PC-3 (cell line): ENCODE measurements at regions not wholly inside any gene's neighbourhood (a gene's known extent, or its start where the extent isn't known, plus 50 kb on each side); places are given as distances from the start of the nearest gene placed in this dataset.

Experiments
- ATAC-seq: fragments of 200-7000 bp; cut with Tn5 transposase; 2 replicates; pipeline ENCODE4 v1.9.1; 2020; ENCODE audit warnings: mild to moderate bottlenecking, moderate library complexity
- BruUV-seq: library from RNA; stranded (reverse); fragments of 400-500 nt; replicated peaks from 2 replicates; lab custom pipeline; 2021; lab: Mats Ljungman, UMichigan
- CTCF ChIA-PET: fragments of 300-600 bp; sonication (Branson Sonifier 250); formaldehyde crosslinking; loops from one replicate; lab custom pipeline; 2022; ENCODE audit warnings: antibody characterized with exemption; lab: Charles Lee
- POLR2A ChIA-PET: fragments of 300-600 bp; sonication (Branson Sonifier 250); formaldehyde crosslinking; loops from one replicate; lab custom pipeline; 2022; ENCODE audit warnings: antibody characterized with exemption; ENCODE audit not compliant: unreplicated experiment; lab: Charles Lee
- DNase-seq: peaks from one replicate; pipeline ENCODE4 v3.0.0-alpha.2; 2015
- H2AFZ ChIP-seq: fragments of 300-600 bp; sonication (generic); 2 replicates; pipeline ENCODE4 v1.6.0; 2016; ENCODE audit warnings: antibody characterized with exemption, low read length
- H3F3A ChIP-seq: fragments of 300-600 bp; sonication (generic); one replicate; pipeline ENCODE4 v1.6.0; 2017; ENCODE audit warnings: antibody characterized with exemption, low read length, control low read depth, mild to moderate bottlenecking; ENCODE audit not compliant: unreplicated experiment
- H3K27ac ChIP-seq: fragments of 300-600 bp; sonication (generic); 2 replicates; pipeline ENCODE4 v1.5.1; 2016; ENCODE audit warnings: mild to moderate bottlenecking, low read length
- H3K27me3 ChIP-seq: fragments of 300-600 bp; sonication (generic); 2 replicates; pipeline ENCODE4 v1.6.1; 2016; ENCODE audit warnings: low read length, mixed read lengths
- H3K36me3 ChIP-seq: fragments of 300-600 bp; sonication (generic); 2 replicates; pipeline ENCODE4 v1.6.1; 2016; ENCODE audit warnings: low read depth, mixed run types, low read length, mixed read lengths
- H3K4me1 ChIP-seq: fragments of 300-600 bp; sonication (generic); 2 replicates; pipeline ENCODE4 v1.5.1; 2016; ENCODE audit warnings: low read length; ENCODE audit not compliant: insufficient read depth
- H3K4me2 ChIP-seq: fragments of 300-600 bp; sonication (generic); 2 replicates; pipeline ENCODE4 v1.6.0; 2016; ENCODE audit warnings: low read length
- H3K4me3 ChIP-seq: fragments of 300-600 bp; sonication (generic); 2 replicates; pipeline ENCODE4 v1.5.1; 2016; ENCODE audit warnings: mild to moderate bottlenecking, low read length, mixed read lengths
- H3K79me2 ChIP-seq: fragments of 300-600 bp; sonication (generic); 2 replicates; pipeline ENCODE4 v1.6.1; 2017; ENCODE audit warnings: low read length, mixed read lengths
- H3K9ac ChIP-seq: fragments of 300-600 bp; sonication (generic); 2 replicates; pipeline ENCODE4 v1.6.0; 2016; ENCODE audit warnings: mild to moderate bottlenecking, low read length
- H3K9me2 ChIP-seq: fragments of 300-600 bp; sonication (generic); replicated peaks from 2 replicates; pipeline ENCODE4 v1.6.1; 2016; ENCODE audit warnings: mixed run types, low read length, mixed read lengths
- H3K9me3 ChIP-seq: fragments of 300-600 bp; sonication (generic); 2 replicates; pipeline ENCODE4 v1.6.1; 2016; ENCODE audit warnings: low read length, mixed read lengths
- H4K20me1 ChIP-seq: fragments of 300-600 bp; sonication (generic); 2 replicates; pipeline ENCODE4 v1.6.1; 2016; ENCODE audit warnings: low read length, mixed read lengths
- EZH2 ChIP-seq: fragments of 300-600 bp; sonication (generic); IDR thresholded peaks from one replicate; pipeline ENCODE4 v1.6.1; 2017; ENCODE audit warnings: antibody characterized with exemption, mild to moderate bottlenecking, low read length; ENCODE audit not compliant: unreplicated experiment
- EZH2phosphoT487 ChIP-seq: fragments of 300-600 bp; sonication (generic); IDR thresholded peaks from 2 replicates; pipeline ENCODE4 v1.6.1; 2018; ENCODE audit warnings: mild to moderate bottlenecking, antibody characterized with exemption, low read length, borderline replicate concordance
- intact Hi-C: fragments of 100-400 bp; cut with micrococcal nuclease; formaldehyde crosslinking; loops from 2 replicates; pipeline ENCODE4 v1.9.0; 2023
- TF ChIP-seq, protein P1 (sequence below): fragments of 300-600 bp; sonication (generic); conservative IDR thresholded peaks from 2 replicates; pipeline ENCODE4 v1.5.1; 2017; ENCODE audit warnings: antibody characterized with exemption, low read depth, mild to moderate bottlenecking, low read length

GRCh38 chr7:125606671-125607070 is 677.0 kb upstream of the POT1 start:
- H4K20me1 ChIP-seq, result no peaks in the 10 kb centered on the region
- H3K4me1 ChIP-seq, result no peaks in the 10 kb centered on the region
- POLR2A ChIA-PET, result no interaction called here
- DNase-seq, result no peak
- H3K9ac ChIP-seq, result no peak overlapping the region
- no peaks in the 10 kb centered on the region for H3K9me3 ChIP-seq
- no peak for ATAC-seq
- H3K36me3 ChIP-seq, result no peaks in the 10 kb centered on the region
- H3K9me2 ChIP-seq, result no peaks in the 10 kb centered on the region
- no peaks in the 10 kb centered on the region for H3K27me3 ChIP-seq
- intact Hi-C loops, result no loop called here
- no peak overlapping the region for H3K4me3 ChIP-seq
- TF ChIP-seq, protein P1, sequence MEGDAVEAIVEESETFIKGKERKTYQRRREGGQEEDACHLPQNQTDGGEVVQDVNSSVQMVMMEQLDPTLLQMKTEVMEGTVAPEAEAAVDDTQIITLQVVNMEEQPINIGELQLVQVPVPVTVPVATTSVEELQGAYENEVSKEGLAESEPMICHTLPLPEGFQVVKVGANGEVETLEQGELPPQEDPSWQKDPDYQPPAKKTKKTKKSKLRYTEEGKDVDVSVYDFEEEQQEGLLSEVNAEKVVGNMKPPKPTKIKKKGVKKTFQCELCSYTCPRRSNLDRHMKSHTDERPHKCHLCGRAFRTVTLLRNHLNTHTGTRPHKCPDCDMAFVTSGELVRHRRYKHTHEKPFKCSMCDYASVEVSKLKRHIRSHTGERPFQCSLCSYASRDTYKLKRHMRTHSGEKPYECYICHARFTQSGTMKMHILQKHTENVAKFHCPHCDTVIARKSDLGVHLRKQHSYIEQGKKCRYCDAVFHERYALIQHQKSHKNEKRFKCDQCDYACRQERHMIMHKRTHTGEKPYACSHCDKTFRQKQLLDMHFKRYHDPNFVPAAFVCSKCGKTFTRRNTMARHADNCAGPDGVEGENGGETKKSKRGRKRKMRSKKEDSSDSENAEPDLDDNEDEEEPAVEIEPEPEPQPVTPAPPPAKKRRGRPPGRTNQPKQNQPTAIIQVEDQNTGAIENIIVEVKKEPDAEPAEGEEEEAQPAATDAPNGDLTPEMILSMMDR, result no peak
- TF ChIP-seq EZH2phosphoT487, result no peak
- TF ChIP-seq EZH2, result no peak
- no peak overlapping the region for H3K27ac ChIP-seq
- no peaks in the 10 kb centered on the region for H3K79me2 ChIP-seq
- BruUV-seq, result no TSS peak
- CTCF ChIA-PET, result no interaction called here
- no peak overlapping the region for H3K4me2 ChIP-seq
- H2AFZ ChIP-seq, result no peak overlapping the region
- H3F3A ChIP-seq, result no peaks in the 10 kb centered on the region

DNA sequence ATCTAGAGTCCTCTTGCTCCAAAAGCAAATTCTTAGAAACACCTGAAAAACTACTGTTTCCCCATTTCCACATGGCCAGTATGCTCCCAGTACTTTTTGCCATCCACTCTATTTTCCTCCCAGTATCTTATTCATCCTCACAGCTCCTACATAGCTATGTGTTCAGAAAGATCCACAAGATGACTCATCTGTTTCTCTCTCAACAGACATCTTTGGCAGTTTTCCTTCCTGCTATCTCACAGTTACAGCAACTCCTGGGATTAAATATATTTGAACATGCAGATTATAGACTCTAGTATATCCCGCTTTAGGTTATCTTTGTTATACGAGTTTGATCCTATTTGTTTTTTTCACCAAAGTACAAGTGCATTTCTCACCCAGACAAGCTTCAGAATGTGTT is 675.6 kb upstream of the POT1 start:
- H3K4me3 ChIP-seq, result no peak overlapping the region
- no peaks in the 10 kb centered on the region for H3K36me3 ChIP-seq
- no peak overlapping the region for H3K4me2 ChIP-seq
- H3K9me2 ChIP-seq, result no peaks in the 10 kb centered on the region
- no peaks in the 10 kb centered on the region for H4K20me1 ChIP-seq
- POLR2A ChIA-PET, result no interaction called here
- H3K9ac ChIP-seq, result no peak overlapping the region
- DNase-seq (peak; percentile 27), ATAC-seq (peak; percentile 88)
- no peaks in the 10 kb centered on the region for H3K4me1 ChIP-seq
- no peak overlapping the region for H3K27ac ChIP-seq
- no TSS peak for BruUV-seq
- CTCF ChIA-PET, result no interaction called here
- H3F3A ChIP-seq, result no peaks in the 10 kb centered on the region
- H2AFZ ChIP-seq, result no peak overlapping the region
- no peaks in the 10 kb centered on the region for H3K79me2 ChIP-seq
- no peaks in the 10 kb centered on the region for H3K9me3 ChIP-seq
- intact Hi-C loops, result no loop called here
- TF ChIP-seq, protein P1, result no peak
- no peak for TF ChIP-seq EZH2phosphoT487
- TF ChIP-seq EZH2, result no peak
- H3K27me3 ChIP-seq, result no peaks in the 10 kb centered on the region

DNA sequence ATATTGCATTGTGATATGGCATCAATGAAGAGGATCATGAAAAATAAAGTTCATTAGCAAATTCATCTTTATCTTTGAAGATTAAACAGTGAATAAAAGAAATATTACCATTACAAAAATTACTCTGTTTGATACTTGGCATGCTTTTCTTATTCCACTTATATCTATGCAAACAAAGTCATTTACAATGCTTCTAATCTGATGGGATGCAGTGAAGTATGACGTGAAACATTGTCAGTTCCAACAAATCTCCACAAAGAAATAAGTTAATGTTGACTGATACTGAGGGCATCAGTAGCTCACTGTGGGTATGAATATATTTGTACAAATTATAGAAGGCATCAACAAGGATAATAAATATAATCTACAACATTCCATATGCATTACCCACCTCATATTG is 672.8 kb upstream of the POT1 start:
- ATAC-seq (peak; percentile 27; the same call in 1 of the 2 replicates), DNase-seq (no peak)
- Histone ChIP-seq H3K27me3 (no peaks in the 10 kb centered on the region), H3K36me3 (no peaks in the 10 kb centered on the region), H3F3A (no peaks in the 10 kb centered on the region), H3K9ac (no peak overlapping the region), H3K27ac (no peak overlapping the region), H3K4me2 (no peak overlapping the region), H3K4me1 (no peaks in the 10 kb centered on the region), H3K9me3 (no peaks in the 10 kb centered on the region), H4K20me1 (no peaks in the 10 kb centered on the region), H3K9me2 (no peaks in the 10 kb centered on the region), H2AFZ (no peak overlapping the region), H3K79me2 (no peaks in the 10 kb centered on the region), H3K4me3 (no peak overlapping the region)
- ChIA-PET CTCF (no interaction called here), POLR2A (no interaction called here)
- intact Hi-C loops, result loop anchor here (5.0 kb wide), 1 partner anchor 540 kb away; no protein-coding TSS in a partner anchor
- BruUV-seq, result no TSS peak
- TF ChIP-seq EZH2 (no peak), EZH2phosphoT487 (no peak)
- TF ChIP-seq, protein P1, result no peak
